ENCODE measurements at regions not wholly inside any gene's neighbourhood (a gene's known extent, or its start where the extent isn't known, plus 50 kb on each side); places are given as distances from the start of the nearest gene placed in this dataset.

- H3K4me3 ChIP-seq (ENCODE audit: low read depth, low read length), result no peak overlapping the region
- TF ChIP-seq CTCF (IDR thresholded peaks at IDR 0.05; ENCODE audit: low read depth, low read length), result no peak
Observed at GRCh38 chr12:66741919-66742318, 63.0 kb upstream of the GRIP1 start.

- no peak overlapping the region for H3K4me3 ChIP-seq (ENCODE audit: low read depth, low read length)
- no peak for TF ChIP-seq CTCF (IDR thresholded peaks at IDR 0.05; ENCODE audit: low read depth, low read length)
Observed at GRCh38 chr12:66742508-66743367, 63.9 kb upstream of the GRIP1 start.

- no peak for TF ChIP-seq CTCF (IDR thresholded peaks at IDR 0.05; ENCODE audit: low read depth, low read length)
- no peak overlapping the region for H3K4me3 ChIP-seq (ENCODE audit: low read depth, low read length)
Observed at GRCh38 chr12:66744461-66744860, 65.6 kb upstream of the GRIP1 start.

GRCh38 chr12:66744956-66745383 is 66.1 kb upstream of the GRIP1 start:
- TF ChIP-seq CTCF (IDR thresholded peaks at IDR 0.05; ENCODE audit: low read depth, low read length), result no peak
- H3K4me3 ChIP-seq (ENCODE audit: low read depth, low read length), result no peak overlapping the region

- no peak overlapping the region for H3K4me3 ChIP-seq (ENCODE audit: low read depth, low read length)
- no peak for TF ChIP-seq CTCF (IDR thresholded peaks at IDR 0.05; ENCODE audit: low read depth, low read length)
Observed at GRCh38 chr12:66746489-66747201, 67.8 kb upstream of the GRIP1 start.

GRCh38 chr12:66751432-66752113 is 72.7 kb upstream of the GRIP1 start:
- no peak for TF ChIP-seq CTCF (IDR thresholded peaks at IDR 0.05; ENCODE audit: low read depth, low read length)

More at GRCh38 chr12:66751432-66752113, 72.7 kb upstream of the GRIP1 start:
- H3K4me3 ChIP-seq (ENCODE audit: low read depth, low read length), result no peak overlapping the region
